GM18951 (cell line): ENCODE measurements at regions not wholly inside any gene's neighbourhood (a gene's known extent, or its start where the extent isn't known, plus 50 kb on each side); places are given as distances from the start of the nearest gene placed in this dataset.
"Not testable (repeated sequence)": the region's sequence is repeated elsewhere in the genome, so short reads cannot be mapped to it uniquely, and the experiment has no call there.

ENCODE experiments used
- POLR2A ChIP-seq: IDR thresholded peaks from 4 replicates; pipeline ENCODE4 v1.6.1; 2011; ENCODE audit warnings: mild to moderate bottlenecking; ENCODE audit not compliant: insufficient read length, insufficient read depth; ENCODE audit errors: extremely low read depth
- in situ Hi-C: fragments of 300-500 bp; cut with MboI; formaldehyde crosslinking; loops from one replicate; pipeline ENCODE4 v1.12.0; 2022; ENCODE audit warnings: low sequenced_read_pairs, mixed read lengths, inconsistent platforms; ENCODE audit not compliant: unreplicated experiment

GRCh38 chr13:111492341-111492950 lies 172.0 kb downstream of the TEX29 start:
- no peak for TF ChIP-seq POLR2A
- in situ Hi-C loops, result no loop called here

DNA sequence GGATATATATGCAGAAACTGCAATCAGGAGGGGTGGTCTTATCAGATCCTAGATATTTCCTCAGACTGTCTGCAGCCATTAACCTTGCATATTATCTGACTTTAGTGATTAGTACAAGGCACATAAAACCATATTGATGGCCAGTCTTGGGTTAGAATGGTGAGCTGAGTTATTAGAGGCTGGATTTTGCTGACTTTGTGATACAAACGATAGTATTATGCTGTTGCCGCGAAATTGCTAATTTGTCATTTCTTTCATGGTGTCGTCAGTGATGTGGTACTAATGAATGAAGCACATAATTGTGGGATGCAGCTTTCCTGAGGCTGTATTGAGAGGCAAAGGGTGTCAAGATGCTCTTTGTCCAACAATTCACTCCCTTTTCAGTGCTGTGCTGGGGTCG lies 172.5 kb downstream of the TEX29 start:
- in situ Hi-C loops, result no loop called here
- no peak for TF ChIP-seq POLR2A

- no peak for TF ChIP-seq POLR2A
- in situ Hi-C loops, result no loop called here
Measured at GRCh38 chr13:111493468-111493867, 173.0 kb downstream of the TEX29 start.

DNA sequence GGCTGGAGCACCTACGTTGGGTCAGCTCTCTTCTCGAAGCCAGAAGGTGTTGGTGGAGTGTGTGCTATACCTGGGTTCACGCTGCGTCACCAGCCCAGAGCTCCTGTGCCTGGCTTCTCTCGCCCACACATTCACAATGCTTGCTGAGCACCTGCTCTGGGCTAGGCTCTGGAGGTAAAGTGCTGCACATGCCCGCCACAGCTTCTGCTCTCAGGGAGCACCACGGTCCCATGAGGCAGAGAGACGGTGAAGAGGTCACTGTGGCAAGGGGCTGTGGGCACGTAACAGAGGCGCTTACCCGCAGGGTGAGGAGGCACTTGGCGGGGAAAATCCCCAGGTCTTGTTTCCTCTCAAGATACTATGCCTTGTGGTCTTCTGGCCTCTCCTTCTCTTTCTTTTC lies 174.2 kb downstream of the TEX29 start:
- TF ChIP-seq POLR2A, result no peak
- in situ Hi-C loops, result no loop called here

GRCh38 chr13:111501596-111502535 lies 181.4 kb downstream of the TEX29 start:
- in situ Hi-C loops, result not testable (repeated sequence)

DNA sequence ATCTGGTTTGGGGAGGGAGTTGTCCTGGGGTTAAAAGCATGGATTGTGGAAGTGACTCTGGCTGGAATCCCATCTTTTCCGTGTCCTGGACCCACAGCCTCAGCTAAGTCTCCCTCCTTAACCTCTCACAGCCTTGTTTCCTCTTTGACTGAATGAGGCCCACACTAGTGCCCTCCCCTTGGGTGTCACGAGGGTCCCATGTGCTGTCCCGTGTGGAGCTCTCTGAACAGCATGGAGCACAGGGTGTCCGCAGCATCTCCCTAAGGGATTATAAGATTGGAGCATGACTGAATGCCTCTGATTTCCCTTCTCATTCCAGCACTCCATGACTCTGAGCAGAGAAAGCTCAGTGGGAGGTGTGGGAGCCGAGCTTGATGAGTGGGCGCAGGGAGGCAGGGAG lies 182.5 kb downstream of the TEX29 start:
- in situ Hi-C loops, result no loop called here

DNA sequence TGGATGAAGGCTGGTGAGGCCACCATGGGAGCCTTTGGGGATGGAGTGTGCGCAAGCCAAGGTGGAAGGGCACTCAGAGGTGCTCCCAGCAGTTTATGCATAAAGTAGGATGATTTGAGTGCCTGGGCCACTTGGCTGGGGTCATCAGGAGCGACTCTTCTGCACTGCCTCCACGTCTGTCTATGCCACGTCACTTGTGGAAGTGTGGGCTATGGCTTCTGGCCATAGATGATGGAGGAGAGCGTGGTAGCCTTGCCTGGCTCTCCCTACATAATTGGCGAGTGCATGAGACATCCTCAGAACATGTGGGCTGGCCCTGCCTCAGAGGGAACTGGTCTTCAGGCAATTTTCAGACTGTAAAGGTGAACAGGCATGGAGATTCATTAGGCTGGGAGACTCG lies 182.9 kb downstream of the TEX29 start:
- no peak for TF ChIP-seq POLR2A
- in situ Hi-C loops, result no loop called here

More for the DNA sequence above, 182.5 kb downstream of the TEX29 start:
- TF ChIP-seq POLR2A, result no peak

DNA sequence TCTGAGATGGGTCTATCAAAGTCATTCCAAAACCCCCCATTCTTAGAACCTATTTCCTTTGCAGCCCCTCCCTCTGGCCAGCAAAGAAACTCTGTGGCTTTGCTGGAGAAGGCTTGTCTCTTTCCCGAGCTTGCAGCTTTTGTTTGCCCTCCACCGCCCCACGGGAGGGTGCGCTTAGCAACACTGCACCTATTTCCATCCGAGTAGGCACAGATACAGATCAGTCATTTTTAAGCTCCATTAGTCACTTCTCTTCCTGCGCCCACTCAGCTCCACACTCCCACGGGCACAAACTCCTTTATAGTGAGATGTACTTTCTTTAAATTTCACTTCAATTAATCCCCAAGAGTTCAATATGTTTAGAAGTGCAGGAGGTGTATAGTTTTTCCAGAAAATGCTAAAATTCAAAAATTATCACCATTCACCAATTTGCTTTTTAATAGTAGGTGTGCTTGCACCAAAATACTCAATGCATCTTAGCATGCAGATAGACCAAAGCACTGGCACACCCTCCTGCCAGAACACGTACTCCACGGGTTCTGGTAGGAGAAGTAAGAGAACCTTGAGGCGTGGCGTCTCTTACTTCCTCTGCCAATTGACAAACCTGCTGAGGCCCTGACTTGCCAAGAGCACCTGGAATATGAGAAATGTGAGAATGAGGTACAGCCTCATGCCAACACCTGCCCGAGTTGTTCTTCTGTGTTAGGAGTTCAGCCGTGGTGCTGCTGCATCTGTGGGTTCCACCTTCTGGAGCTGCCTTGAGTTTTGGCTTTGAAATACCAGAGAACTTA lies 183.7 kb downstream of the TEX29 start:
- TF ChIP-seq POLR2A, result no peak
- in situ Hi-C loops, result no loop called here

DNA sequence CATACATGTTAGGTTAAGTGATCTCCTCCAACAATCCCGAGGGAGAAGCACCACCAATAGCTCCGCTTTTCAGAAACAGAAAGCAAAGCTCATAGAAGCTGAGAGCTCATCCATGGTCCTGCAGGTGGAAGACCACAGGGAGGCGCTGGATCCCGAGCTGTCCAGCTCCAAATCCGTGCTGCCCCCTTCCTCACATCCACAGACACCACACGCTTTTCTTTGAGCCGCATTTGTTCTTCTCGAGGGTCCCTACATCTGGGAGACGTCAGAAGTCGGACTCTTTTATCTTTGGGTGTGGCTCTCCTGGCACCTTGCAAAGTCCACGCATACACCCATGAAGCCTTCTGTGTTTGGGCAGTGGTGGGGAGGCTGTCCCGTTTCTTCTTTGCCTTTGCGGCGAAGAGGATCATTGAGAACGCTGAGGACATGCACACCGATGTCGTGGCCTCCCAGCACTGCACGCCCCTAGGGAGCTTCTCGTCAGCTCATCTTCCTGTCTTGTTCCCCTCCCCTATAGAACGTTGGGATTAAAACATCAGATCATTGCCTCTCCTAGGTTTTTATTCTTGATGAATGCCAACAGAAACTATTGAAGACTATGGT lies 184.8 kb downstream of the TEX29 start:
- no peak for TF ChIP-seq POLR2A
- in situ Hi-C loops, result no loop called here

- in situ Hi-C loops, result no loop called here
- TF ChIP-seq POLR2A, result no peak
Measured at GRCh38 chr13:111506125-111506524, 185.7 kb downstream of the TEX29 start.

DNA sequence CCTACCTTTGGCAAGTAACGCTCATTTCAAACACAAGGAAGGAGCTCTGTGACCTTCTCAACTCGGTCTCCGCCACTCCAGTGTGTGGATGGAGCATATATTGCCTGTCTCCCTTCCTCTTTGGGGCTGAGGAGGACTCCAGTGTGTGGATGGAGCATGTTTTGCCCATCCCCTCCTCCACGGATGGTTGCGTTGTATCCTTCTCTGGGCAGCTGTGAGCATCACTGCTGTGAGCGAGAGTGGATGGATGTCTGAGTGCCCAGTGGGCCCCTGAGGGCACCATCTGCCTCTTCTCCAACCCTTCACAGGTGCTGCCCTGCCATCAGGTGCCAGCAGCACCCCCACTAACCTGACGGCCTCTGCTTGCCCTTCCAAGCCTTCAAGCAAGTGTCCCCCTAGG lies 186.2 kb downstream of the TEX29 start:
- in situ Hi-C loops, result no loop called here
- no peak for TF ChIP-seq POLR2A

DNA sequence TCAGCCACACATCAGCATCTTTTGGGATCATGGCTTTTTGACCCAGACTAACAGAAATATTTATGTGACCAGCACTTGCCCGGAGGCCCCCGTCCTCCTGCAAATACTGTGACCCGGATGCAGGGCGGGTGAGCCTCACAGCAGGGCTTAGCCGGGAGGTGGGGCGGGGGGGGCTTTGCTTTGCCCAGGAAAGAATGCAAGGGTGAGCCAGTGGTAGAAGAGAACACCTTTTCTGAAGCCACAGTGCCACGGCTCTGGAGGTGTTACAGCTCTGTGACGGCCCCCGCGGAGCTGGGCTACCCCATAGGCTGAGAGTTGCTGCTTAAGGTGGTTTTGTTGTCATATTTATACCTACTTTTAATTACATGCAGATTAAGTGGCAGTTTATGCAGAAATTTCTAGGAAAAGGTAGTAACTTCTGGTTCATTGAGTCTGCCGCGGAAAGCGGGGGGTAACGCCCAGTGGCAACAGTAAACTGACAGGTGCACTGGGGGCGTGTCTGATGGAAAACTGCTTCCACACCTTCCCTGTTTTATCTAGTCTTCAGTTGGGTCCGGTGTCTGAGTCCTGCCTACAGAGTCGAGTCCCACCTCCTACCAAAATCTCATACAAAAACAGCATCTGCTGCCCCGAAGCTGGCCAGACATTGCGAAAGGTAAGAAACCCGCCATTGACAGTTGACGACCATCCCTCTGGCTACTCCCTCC lies 187.9 kb downstream of the TEX29 start:
- in situ Hi-C loops, result no loop called here
- no peak for TF ChIP-seq POLR2A
